ENCODE measurements at regions not wholly inside any gene's neighbourhood (a gene's known extent, or its start where the extent isn't known, plus 50 kb on each side); places are given as distances from the start of the nearest gene placed in this dataset.

- no peak overlapping the region for H3K4me2 ChIP-seq (ENCODE audit: low read length)
- TF ChIP-seq EZH2phosphoT487 (IDR thresholded peaks at IDR 0.05; ENCODE audit: borderline replicate concordance, low read depth, low read length), result no peak
- no peak for TF ChIP-seq CTCF (conservative IDR thresholded peaks at IDR 0.05; ENCODE audit: low read length)
- H3K79me2 ChIP-seq (ENCODE audit: insufficient read depth, low read depth, low read length), result no peaks in the 10 kb centered on the region
- H3K9me3 ChIP-seq (ENCODE audit: low read length), result no peaks in the 10 kb centered on the region
- POLR2A ChIA-PET, result no interaction called here
- H3K4me1 ChIP-seq (ENCODE audit: insufficient read depth, low read length, poor library complexity, severe bottlenecking), result no peaks in the 10 kb centered on the region
- no peaks in the 10 kb centered on the region for H4K20me1 ChIP-seq (ENCODE audit: insufficient read depth, low read length)
- no TSS peak for BruUV-seq (replicated peaks)
- CTCF ChIA-PET (ENCODE audit: unreplicated experiment), result no interaction called here
- no peak overlapping the region for H3K27ac ChIP-seq (ENCODE audit: low read depth, low read length, poor library complexity, severe bottlenecking)
- no peak overlapping the region for H3K4me3 ChIP-seq (ENCODE audit: low read depth, low read length, poor library complexity, severe bottlenecking)
- H3K36me3 ChIP-seq (ENCODE audit: insufficient read depth, low read length), result no peaks in the 10 kb centered on the region
- no peaks in the 10 kb centered on the region for H3K9me2 ChIP-seq (ENCODE audit: insufficient read depth, low read length)
- intact Hi-C loops (cut with micrococcal nuclease; ENCODE audit: unreplicated experiment), result no loop called here
- no peak overlapping the region for H2AFZ ChIP-seq (ENCODE audit: low read length)
- no peak for DNase-seq (ENCODE audit: low spot score)
These were observed 252.2 kb downstream of the ELAVL2 start for GRCh38 chr9:23573800-23574199.

- Histone ChIP-seq H3K4me2 (ENCODE audit: low read length) (no peak overlapping the region), H3K9me2 (ENCODE audit: insufficient read depth, low read length) (no peaks in the 10 kb centered on the region), H3K4me1 (ENCODE audit: insufficient read depth, low read length, poor library complexity, severe bottlenecking) (no peaks in the 10 kb centered on the region), H3K36me3 (ENCODE audit: insufficient read depth, low read length) (no peaks in the 10 kb centered on the region), H4K20me1 (ENCODE audit: insufficient read depth, low read length) (no peaks in the 10 kb centered on the region), H3K79me2 (ENCODE audit: insufficient read depth, low read depth, low read length) (no peaks in the 10 kb centered on the region), H3K9me3 (ENCODE audit: low read length) (no peaks in the 10 kb centered on the region), H2AFZ (ENCODE audit: low read length) (no peak overlapping the region), H3K4me3 (ENCODE audit: low read depth, low read length, poor library complexity, severe bottlenecking) (no peak overlapping the region), H3K27ac (ENCODE audit: low read depth, low read length, poor library complexity, severe bottlenecking) (no peak overlapping the region)
- no peak for TF ChIP-seq CTCF (conservative IDR thresholded peaks at IDR 0.05; ENCODE audit: low read length)
- TF ChIP-seq EZH2phosphoT487 (IDR thresholded peaks at IDR 0.05; ENCODE audit: borderline replicate concordance, low read depth, low read length), result no peak
- no peak for DNase-seq (ENCODE audit: low spot score)
- ChIA-PET CTCF (ENCODE audit: unreplicated experiment) (no interaction called here), POLR2A (interaction anchor here (0.8 kb wide), 1 partner anchor 38 kb away, joined by 3 read pairs; no protein-coding TSS in a partner anchor)
- intact Hi-C loops (cut with micrococcal nuclease; ENCODE audit: unreplicated experiment), result no loop called here
- no TSS peak for BruUV-seq (replicated peaks)
These were observed 248.4 kb downstream of the ELAVL2 start for GRCh38 chr9:23577611-23578010.

GRCh38 chr9:23581931-23582330 is 244.1 kb downstream of the ELAVL2 start:
- Histone ChIP-seq H3K27ac (ENCODE audit: low read depth, low read length, poor library complexity, severe bottlenecking) (no peak overlapping the region), H3K79me2 (ENCODE audit: insufficient read depth, low read depth, low read length) (no peaks in the 10 kb centered on the region), H3K9me3 (ENCODE audit: low read length) (no peaks in the 10 kb centered on the region), H3K36me3 (ENCODE audit: insufficient read depth, low read length) (no peaks in the 10 kb centered on the region), H3K4me2 (ENCODE audit: low read length) (no peak overlapping the region), H3K9me2 (ENCODE audit: insufficient read depth, low read length) (no peaks in the 10 kb centered on the region), H2AFZ (ENCODE audit: low read length) (no peak overlapping the region), H4K20me1 (ENCODE audit: insufficient read depth, low read length) (no peaks in the 10 kb centered on the region), H3K4me1 (ENCODE audit: insufficient read depth, low read length, poor library complexity, severe bottlenecking) (no peaks in the 10 kb centered on the region), H3K4me3 (ENCODE audit: low read depth, low read length, poor library complexity, severe bottlenecking) (no peak overlapping the region)
- intact Hi-C loops (cut with micrococcal nuclease; ENCODE audit: unreplicated experiment), result no loop called here
- no peak for DNase-seq (ENCODE audit: low spot score)
- CTCF ChIA-PET (ENCODE audit: unreplicated experiment), result no interaction called here
- no peak for TF ChIP-seq EZH2phosphoT487 (IDR thresholded peaks at IDR 0.05; ENCODE audit: borderline replicate concordance, low read depth, low read length)
- no peak for TF ChIP-seq CTCF (conservative IDR thresholded peaks at IDR 0.05; ENCODE audit: low read length)
- POLR2A ChIA-PET, result interaction anchor here (0.7 kb wide), 2 partner anchors 14 to 53 kb away, joined by 3 read pairs; no protein-coding TSS in a partner anchor
- BruUV-seq (replicated peaks), result no TSS peak

Data from OCI-LY7 (cell line).